BLaER1 treated with 17β-estradiol and CSF1 and Interleukin-3, amounts not matched to agents 10 nM and 100 nM (cell line): ENCODE measurements at regions not wholly inside any gene's neighbourhood (a gene's known extent, or its start where the extent isn't known, plus 50 kb on each side); places are given as distances from the start of the nearest gene placed in this dataset.
A peak's percentile ranks its signal among the peaks of the same experiment; 100 is the strongest.

Experiments
- H3K27ac ChIP-seq, 11 experiments: shearing (Covaris generic); formaldehyde crosslinking; 2 replicates each; pipeline ENCODE4 v1.8.1; 2022
- H3K27me3 ChIP-seq, 11 experiments: shearing (Covaris generic); formaldehyde crosslinking; 2 replicates each; pipeline ENCODE4 v1.8.1; 2022
- H3K36me3 ChIP-seq, 11 experiments: shearing (Covaris generic); formaldehyde crosslinking; 2 replicates each; pipeline ENCODE4 v1.8.1; 2022
- H3K4me1 ChIP-seq, 10 experiments: shearing (Covaris generic); formaldehyde crosslinking; 2 replicates each; pipeline ENCODE4 v1.8.1; 2022
- H3K4me2 ChIP-seq, 11 experiments: shearing (Covaris generic); formaldehyde crosslinking; 2 replicates each; pipeline ENCODE4 v1.8.1; 2022
- H3K4me3 ChIP-seq, 10 experiments: shearing (Covaris generic); formaldehyde crosslinking; 2 replicates each; pipeline ENCODE4 v1.8.1; 2022
- H3K9ac ChIP-seq, 11 experiments: shearing (Covaris generic); formaldehyde crosslinking; 2 replicates each; pipeline ENCODE4 v1.8.1; 2022
- H3K9me3 ChIP-seq, 11 experiments: shearing (Covaris generic); formaldehyde crosslinking; replicated peaks in 1 of 11; 2 replicates each; pipeline ENCODE4 v1.8.1; 2022
- H4K20me1 ChIP-seq, 11 experiments: shearing (Covaris generic); formaldehyde crosslinking; 2 replicates each; pipeline ENCODE4 v1.8.1; 2022
- Cebpa-rat ChIP-seq, 11 experiments: shearing (Covaris generic); IDR thresholded peaks; 2 replicates each; pipeline ENCODE4 v1.8.1; 2022

DNA sequence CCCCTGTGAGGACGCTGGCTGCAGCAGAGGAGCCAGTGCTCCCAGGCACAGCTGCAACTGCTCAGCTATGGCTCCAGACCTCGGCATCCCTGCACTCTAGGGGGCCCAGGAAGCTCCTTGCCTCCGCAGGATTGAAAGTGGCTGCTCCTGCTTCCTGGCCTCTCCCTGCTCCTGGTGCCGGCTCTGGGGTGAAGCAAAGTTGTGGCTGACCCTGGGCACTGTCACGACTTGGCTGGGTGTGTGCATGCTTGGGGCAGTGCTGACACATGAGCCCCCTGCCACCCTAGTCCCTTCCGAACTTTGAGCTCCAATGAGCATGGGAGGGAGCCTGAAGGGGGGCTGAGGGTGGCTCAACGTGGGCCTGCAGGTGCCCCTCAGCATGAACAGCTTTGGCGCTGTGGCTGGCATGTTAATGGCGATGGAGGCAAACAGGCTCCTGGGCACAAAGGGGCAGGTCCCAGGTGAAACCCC is 1512.2 kb downstream of the KCNT2 start:
- H3K27me3 ChIP-seq: no peaks in the 10 kb centered on the region
- H3K4me1 ChIP-seq: no peaks in the 10 kb centered on the region
- H3K4me2 ChIP-seq: no peak overlapping the region
- H3K27ac ChIP-seq: no peak overlapping the region
- no peak for TF ChIP-seq Cebpa-rat (IDR thresholded peaks at IDR 0.05)
- no peaks in the 10 kb centered on the region for H4K20me1 ChIP-seq
- H3K9me3 ChIP-seq: 0 out of 22 replicates have a peak, but pooled peaks cover 0 to 5% (median 0%) of the 10 kb centered on the region in 11 experiments
- no peaks in the 10 kb centered on the region for H3K36me3 ChIP-seq
- no peak overlapping the region for H3K4me3 ChIP-seq
- no peak overlapping the region for H3K9ac ChIP-seq

DNA sequence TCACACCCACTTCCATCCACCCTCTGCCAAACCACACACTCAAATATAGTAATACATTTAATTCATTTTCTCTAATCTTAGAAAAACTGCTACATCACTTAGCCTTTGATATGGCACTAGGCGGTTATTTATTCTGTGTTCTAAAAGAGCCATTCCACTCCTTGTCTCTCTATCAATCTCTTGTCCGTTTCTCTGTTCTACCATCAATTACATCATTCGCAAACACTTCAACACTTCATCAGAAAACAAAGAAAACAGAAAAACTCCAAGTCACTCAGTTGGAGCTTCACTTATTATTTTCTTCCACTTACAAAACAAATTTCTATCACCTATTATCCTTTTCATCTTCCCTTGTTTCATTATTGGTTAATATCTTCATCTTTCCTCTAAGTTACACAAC is 1523.0 kb downstream of the KCNT2 start:
- Histone ChIP-seq H3K27me3 (no peaks in the 10 kb centered on the region), H3K4me2 (no peak overlapping the region), H3K9ac (no peak overlapping the region), H3K9me3 (no peaks in the 10 kb centered on the region), H3K4me3 (no peak overlapping the region), H3K4me1 (no peaks in the 10 kb centered on the region), H3K27ac (no peak overlapping the region), H3K36me3 (no peaks in the 10 kb centered on the region), H4K20me1 (no peaks in the 10 kb centered on the region)
- no peak for TF ChIP-seq Cebpa-rat (IDR thresholded peaks at IDR 0.05)

DNA sequence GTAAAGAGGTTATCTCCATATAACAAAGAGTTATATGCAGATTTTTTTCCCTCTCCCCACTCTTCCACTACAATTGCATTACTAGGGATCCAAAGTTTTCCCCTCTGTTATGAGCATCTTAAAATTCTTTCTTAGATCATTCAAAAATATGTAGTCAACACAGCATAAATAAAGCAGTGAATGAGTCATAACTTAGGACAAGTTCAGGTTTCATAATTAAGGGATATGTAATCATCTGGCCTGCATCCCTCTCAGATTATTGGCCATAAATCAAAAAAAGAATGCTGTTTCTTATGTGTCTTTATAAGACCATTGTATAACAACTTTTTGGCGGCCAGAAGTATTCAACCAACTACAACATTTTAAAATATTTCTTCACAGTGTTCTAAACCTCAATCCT is 1526.1 kb downstream of the KCNT2 start:
- H3K9me3 ChIP-seq: no peaks in the 10 kb centered on the region
- TF ChIP-seq Cebpa-rat (IDR thresholded peaks at IDR 0.05): no peak
- no peak overlapping the region for H3K4me2 ChIP-seq
- H3K4me3 ChIP-seq: no peak overlapping the region
- no peak overlapping the region for H3K27ac ChIP-seq
- no peak overlapping the region for H3K9ac ChIP-seq
- no peaks in the 10 kb centered on the region for H4K20me1 ChIP-seq
- no peaks in the 10 kb centered on the region for H3K36me3 ChIP-seq
- H3K27me3 ChIP-seq: no peaks in the 10 kb centered on the region
- H3K4me1 ChIP-seq: no peaks in the 10 kb centered on the region

GRCh38 chr1:195076682-195077081 is 1531.6 kb downstream of the KCNT2 start:
- H3K4me3 ChIP-seq: no peak overlapping the region
- no peaks in the 10 kb centered on the region for H3K27me3 ChIP-seq
- no peaks in the 10 kb centered on the region for H4K20me1 ChIP-seq
- H3K27ac ChIP-seq: no peak overlapping the region
- H3K4me1 ChIP-seq: no peaks in the 10 kb centered on the region
- TF ChIP-seq Cebpa-rat (IDR thresholded peaks at IDR 0.05): no peak
- no peaks in the 10 kb centered on the region for H3K36me3 ChIP-seq
- H3K9ac ChIP-seq: no peak overlapping the region
- no peak overlapping the region for H3K4me2 ChIP-seq
- H3K9me3 ChIP-seq: no peaks in the 10 kb centered on the region

GRCh38 chr1:195075973-195076372 is 1532.3 kb downstream of the KCNT2 start:
- Histone ChIP-seq H3K27ac (no peak overlapping the region), H3K4me2 (no peak overlapping the region), H4K20me1 (no peaks in the 10 kb centered on the region), H3K4me3 (no peak overlapping the region), H3K9me3 (no peaks in the 10 kb centered on the region), H3K36me3 (no peaks in the 10 kb centered on the region), H3K9ac (no peak overlapping the region), H3K27me3 (no peaks in the 10 kb centered on the region), H3K4me1 (no peaks in the 10 kb centered on the region)
- TF ChIP-seq Cebpa-rat (IDR thresholded peaks at IDR 0.05): no peak

- Histone ChIP-seq H3K4me2 (no peak overlapping the region), H3K27ac (no peak overlapping the region), H3K36me3 (no peaks in the 10 kb centered on the region), H4K20me1 (no peaks in the 10 kb centered on the region), H3K27me3 (no peaks in the 10 kb centered on the region), H3K4me3 (no peak overlapping the region), H3K9ac (no peak overlapping the region), H3K4me1 (no peaks in the 10 kb centered on the region), H3K9me3 (no peaks in the 10 kb centered on the region)
- no peak for TF ChIP-seq Cebpa-rat (IDR thresholded peaks at IDR 0.05)
These were observed 1536.8 kb downstream of the KCNT2 start for GRCh38 chr1:195071461-195071860.

GRCh38 chr1:195065437-195065836 is 1542.8 kb downstream of the KCNT2 start:
- TF ChIP-seq Cebpa-rat (IDR thresholded peaks at IDR 0.05): no peak
- Histone ChIP-seq H3K36me3 (no peaks in the 10 kb centered on the region), H3K4me1 (no peaks in the 10 kb centered on the region), H4K20me1 (no peaks in the 10 kb centered on the region), H3K27me3 (no peaks in the 10 kb centered on the region), H3K9ac (no peak overlapping the region), H3K4me3 (no peak overlapping the region), H3K9me3 (no peaks in the 10 kb centered on the region), H3K27ac (no peak overlapping the region), H3K4me2 (no peak overlapping the region)

GRCh38 chr1:195064358-195064757 is 1543.9 kb downstream of the KCNT2 start:
- no peak for TF ChIP-seq Cebpa-rat (IDR thresholded peaks at IDR 0.05)
- Histone ChIP-seq H3K9me3 (no peaks in the 10 kb centered on the region), H3K9ac (no peak overlapping the region), H3K4me3 (no peak overlapping the region), H3K27me3 (no peaks in the 10 kb centered on the region), H3K4me1 (no peaks in the 10 kb centered on the region), H3K4me2 (no peak overlapping the region), H3K27ac (no peak overlapping the region), H3K36me3 (no peaks in the 10 kb centered on the region), H4K20me1 (no peaks in the 10 kb centered on the region)

GRCh38 chr1:195054217-195054687 is 1554.0 kb downstream of the KCNT2 start:
- TF ChIP-seq Cebpa-rat (IDR thresholded peaks at IDR 0.05): no peak
- Histone ChIP-seq H3K4me1 (no peaks in the 10 kb centered on the region), H4K20me1 (no peaks in the 10 kb centered on the region), H3K27me3 (no peaks in the 10 kb centered on the region), H3K4me3 (no peak overlapping the region), H3K27ac (no peak overlapping the region), H3K9ac (no peak overlapping the region), H3K9me3 (peaks cover 0 to 8% (median 6%) of the 10 kb centered on the region in 11 experiments; a peak in 12 of 22 replicates), H3K36me3 (no peaks in the 10 kb centered on the region), H3K4me2 (no peak overlapping the region)

DNA sequence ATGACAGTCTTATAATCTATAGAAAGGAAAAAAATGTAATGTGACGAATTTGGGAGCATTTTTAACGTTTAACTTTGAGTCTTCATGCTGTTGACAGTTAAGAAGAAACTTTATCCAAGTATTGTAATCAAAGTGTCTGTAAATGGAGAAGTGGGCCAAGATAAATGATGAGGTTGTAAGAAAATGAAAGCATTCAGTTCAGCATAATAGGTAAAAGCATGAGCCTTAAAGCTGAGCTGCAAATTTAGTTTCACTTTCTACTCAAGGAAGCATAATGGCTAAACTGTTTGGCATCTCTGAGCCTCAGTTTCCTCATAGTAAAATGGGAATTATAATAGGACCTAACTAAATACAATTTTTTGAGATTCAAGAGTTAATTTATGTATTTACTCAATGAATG is 1554.8 kb downstream of the KCNT2 start:
- H3K36me3 ChIP-seq: no peaks in the 10 kb centered on the region
- peaks cover 0 to 8% (median 6%) of the 10 kb centered on the region in 11 experiments; a peak in 12 of 22 replicates for H3K9me3 ChIP-seq
- no peaks in the 10 kb centered on the region for H3K4me1 ChIP-seq
- H4K20me1 ChIP-seq: no peaks in the 10 kb centered on the region
- no peaks in the 10 kb centered on the region for H3K27me3 ChIP-seq
- TF ChIP-seq Cebpa-rat (IDR thresholded peaks at IDR 0.05): no peak
- H3K9ac ChIP-seq: no peak overlapping the region
- H3K4me3 ChIP-seq: no peak overlapping the region
- 0 out of 22 replicates have a peak overlapping the region, but pooled peaks of 1 of the 11 experiments have one; percentile 10 for H3K4me2 ChIP-seq
- no peak overlapping the region for H3K27ac ChIP-seq
